HL-60 (cell line): ENCODE measurements at regions not wholly inside any gene's neighbourhood (a gene's known extent, or its start where the extent isn't known, plus 50 kb on each side); places are given as distances from the start of the nearest gene placed in this dataset.

Experiments
- POLR2AphosphoS5 ChIP-seq: IDR thresholded peaks from 2 replicates; pipeline ENCODE4 v1.6.1; 2012; ENCODE audit warnings: low read depth
- TF ChIP-seq, protein P1 (sequence below): IDR thresholded peaks from one replicate; pipeline ENCODE4 v1.5.1; 2011; ENCODE audit warnings: low read length, control low read depth, inconsistent platforms; ENCODE audit not compliant: insufficient read depth
- TF ChIP-seq, protein P2 (sequence below): IDR thresholded peaks from 2 replicates; pipeline ENCODE4 v1.6.1; 2012; ENCODE audit warnings: low read depth; ENCODE audit not compliant: insufficient replicate concordance

- TF ChIP-seq, protein P1, sequence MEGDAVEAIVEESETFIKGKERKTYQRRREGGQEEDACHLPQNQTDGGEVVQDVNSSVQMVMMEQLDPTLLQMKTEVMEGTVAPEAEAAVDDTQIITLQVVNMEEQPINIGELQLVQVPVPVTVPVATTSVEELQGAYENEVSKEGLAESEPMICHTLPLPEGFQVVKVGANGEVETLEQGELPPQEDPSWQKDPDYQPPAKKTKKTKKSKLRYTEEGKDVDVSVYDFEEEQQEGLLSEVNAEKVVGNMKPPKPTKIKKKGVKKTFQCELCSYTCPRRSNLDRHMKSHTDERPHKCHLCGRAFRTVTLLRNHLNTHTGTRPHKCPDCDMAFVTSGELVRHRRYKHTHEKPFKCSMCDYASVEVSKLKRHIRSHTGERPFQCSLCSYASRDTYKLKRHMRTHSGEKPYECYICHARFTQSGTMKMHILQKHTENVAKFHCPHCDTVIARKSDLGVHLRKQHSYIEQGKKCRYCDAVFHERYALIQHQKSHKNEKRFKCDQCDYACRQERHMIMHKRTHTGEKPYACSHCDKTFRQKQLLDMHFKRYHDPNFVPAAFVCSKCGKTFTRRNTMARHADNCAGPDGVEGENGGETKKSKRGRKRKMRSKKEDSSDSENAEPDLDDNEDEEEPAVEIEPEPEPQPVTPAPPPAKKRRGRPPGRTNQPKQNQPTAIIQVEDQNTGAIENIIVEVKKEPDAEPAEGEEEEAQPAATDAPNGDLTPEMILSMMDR, result no peak
- TF ChIP-seq, protein P2, sequence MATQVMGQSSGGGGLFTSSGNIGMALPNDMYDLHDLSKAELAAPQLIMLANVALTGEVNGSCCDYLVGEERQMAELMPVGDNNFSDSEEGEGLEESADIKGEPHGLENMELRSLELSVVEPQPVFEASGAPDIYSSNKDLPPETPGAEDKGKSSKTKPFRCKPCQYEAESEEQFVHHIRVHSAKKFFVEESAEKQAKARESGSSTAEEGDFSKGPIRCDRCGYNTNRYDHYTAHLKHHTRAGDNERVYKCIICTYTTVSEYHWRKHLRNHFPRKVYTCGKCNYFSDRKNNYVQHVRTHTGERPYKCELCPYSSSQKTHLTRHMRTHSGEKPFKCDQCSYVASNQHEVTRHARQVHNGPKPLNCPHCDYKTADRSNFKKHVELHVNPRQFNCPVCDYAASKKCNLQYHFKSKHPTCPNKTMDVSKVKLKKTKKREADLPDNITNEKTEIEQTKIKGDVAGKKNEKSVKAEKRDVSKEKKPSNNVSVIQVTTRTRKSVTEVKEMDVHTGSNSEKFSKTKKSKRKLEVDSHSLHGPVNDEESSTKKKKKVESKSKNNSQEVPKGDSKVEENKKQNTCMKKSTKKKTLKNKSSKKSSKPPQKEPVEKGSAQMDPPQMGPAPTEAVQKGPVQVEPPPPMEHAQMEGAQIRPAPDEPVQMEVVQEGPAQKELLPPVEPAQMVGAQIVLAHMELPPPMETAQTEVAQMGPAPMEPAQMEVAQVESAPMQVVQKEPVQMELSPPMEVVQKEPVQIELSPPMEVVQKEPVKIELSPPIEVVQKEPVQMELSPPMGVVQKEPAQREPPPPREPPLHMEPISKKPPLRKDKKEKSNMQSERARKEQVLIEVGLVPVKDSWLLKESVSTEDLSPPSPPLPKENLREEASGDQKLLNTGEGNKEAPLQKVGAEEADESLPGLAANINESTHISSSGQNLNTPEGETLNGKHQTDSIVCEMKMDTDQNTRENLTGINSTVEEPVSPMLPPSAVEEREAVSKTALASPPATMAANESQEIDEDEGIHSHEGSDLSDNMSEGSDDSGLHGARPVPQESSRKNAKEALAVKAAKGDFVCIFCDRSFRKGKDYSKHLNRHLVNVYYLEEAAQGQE, result no peak
- TF ChIP-seq POLR2AphosphoS5, result no peak
Observed at GRCh38 chr6:9461188-9461587, 953.7 kb downstream of the TFAP2A start.
